SK-N-SH (cell line): ENCODE measurements at regions not wholly inside any gene's neighbourhood (a gene's known extent, or its start where the extent isn't known, plus 50 kb on each side); places are given as distances from the start of the nearest gene placed in this dataset.

Experiments
- EP300 ChIP-seq, 2 experiments: IDR thresholded peaks; 2 replicates each; pipeline versions ENCODE4 v1.4.0 to v1.6.1; 2012; ENCODE audit warnings: borderline replicate concordance in 1 of 2, low read depth in 1 of 2, low read length in 1 of 2
- FOXM1 ChIP-seq: IDR thresholded peaks from 2 replicates; pipeline ENCODE4 v1.4.0; 2012; ENCODE audit warnings: low read depth, mild to moderate bottlenecking
- NFIC ChIP-seq: IDR thresholded peaks from 2 replicates; pipeline ENCODE4 v1.4.0; 2012; ENCODE audit warnings: borderline replicate concordance
- NRF1 ChIP-seq: IDR thresholded peaks from 2 replicates; pipeline ENCODE4 v1.6.1; 2012; ENCODE audit warnings: low read depth, mild to moderate bottlenecking, low read length
- POLR2AphosphoS5 ChIP-seq: IDR thresholded peaks from 2 replicates; pipeline ENCODE4 v1.6.1; 2012; ENCODE audit warnings: low read depth, low read length
- RAD21 ChIP-seq: IDR thresholded peaks from 2 replicates; pipeline ENCODE4 v1.6.1; 2012; ENCODE audit warnings: mild to moderate bottlenecking, low read length
- TF ChIP-seq, protein P1 (sequence below): IDR thresholded peaks from 2 replicates; pipeline ENCODE4 v1.4.0; 2012; ENCODE audit warnings: low read depth
- TF ChIP-seq, protein P2 (sequence below): fragments of 200-600 bp; sonication (generic); IDR thresholded peaks from 2 replicates; pipeline ENCODE4 v1.6.1; 2017; ENCODE audit warnings: antibody characterized with exemption, mild to moderate bottlenecking, moderate library complexity

DNA sequence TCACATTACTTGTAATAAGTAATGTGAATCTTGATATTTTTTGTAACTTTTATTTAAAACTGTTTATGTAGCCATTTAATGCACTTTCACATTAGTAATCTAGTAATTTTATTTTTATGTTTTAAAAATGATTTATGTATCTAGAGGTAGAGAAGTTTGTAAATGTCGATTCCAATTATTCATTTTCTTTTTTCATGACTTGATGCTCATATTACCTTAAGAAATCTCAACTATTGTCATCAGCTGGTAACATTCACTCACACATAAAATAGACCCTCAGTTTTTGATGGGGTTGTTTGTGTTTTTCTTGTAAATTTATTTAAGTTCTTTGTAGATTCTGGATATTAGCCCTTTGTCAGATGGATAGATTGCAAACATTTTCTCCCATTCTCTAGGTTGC lies 351.7 kb upstream of the CDH7 start:
- no peak for TF ChIP-seq FOXM1
- TF ChIP-seq, protein P1, sequence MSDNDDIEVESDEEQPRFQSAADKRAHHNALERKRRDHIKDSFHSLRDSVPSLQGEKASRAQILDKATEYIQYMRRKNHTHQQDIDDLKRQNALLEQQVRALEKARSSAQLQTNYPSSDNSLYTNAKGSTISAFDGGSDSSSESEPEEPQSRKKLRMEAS = no peak
- no peak for TF ChIP-seq NFIC
- no peak for TF ChIP-seq RAD21
- no peak for TF ChIP-seq NRF1
- no peak for TF ChIP-seq EP300 (IDR thresholded peaks at IDR 0.05; ENCODE audit: borderline replicate concordance in 1 of 2, low read depth in 1 of 2, low read length in 1 of 2)
- TF ChIP-seq, protein P2, sequence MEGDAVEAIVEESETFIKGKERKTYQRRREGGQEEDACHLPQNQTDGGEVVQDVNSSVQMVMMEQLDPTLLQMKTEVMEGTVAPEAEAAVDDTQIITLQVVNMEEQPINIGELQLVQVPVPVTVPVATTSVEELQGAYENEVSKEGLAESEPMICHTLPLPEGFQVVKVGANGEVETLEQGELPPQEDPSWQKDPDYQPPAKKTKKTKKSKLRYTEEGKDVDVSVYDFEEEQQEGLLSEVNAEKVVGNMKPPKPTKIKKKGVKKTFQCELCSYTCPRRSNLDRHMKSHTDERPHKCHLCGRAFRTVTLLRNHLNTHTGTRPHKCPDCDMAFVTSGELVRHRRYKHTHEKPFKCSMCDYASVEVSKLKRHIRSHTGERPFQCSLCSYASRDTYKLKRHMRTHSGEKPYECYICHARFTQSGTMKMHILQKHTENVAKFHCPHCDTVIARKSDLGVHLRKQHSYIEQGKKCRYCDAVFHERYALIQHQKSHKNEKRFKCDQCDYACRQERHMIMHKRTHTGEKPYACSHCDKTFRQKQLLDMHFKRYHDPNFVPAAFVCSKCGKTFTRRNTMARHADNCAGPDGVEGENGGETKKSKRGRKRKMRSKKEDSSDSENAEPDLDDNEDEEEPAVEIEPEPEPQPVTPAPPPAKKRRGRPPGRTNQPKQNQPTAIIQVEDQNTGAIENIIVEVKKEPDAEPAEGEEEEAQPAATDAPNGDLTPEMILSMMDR = no peak
- TF ChIP-seq POLR2AphosphoS5 = no peak
